CD14-positive monocyte (primary cell): ENCODE measurements at regions not wholly inside any gene's neighbourhood (a gene's known extent, or its start where the extent isn't known, plus 50 kb on each side); places are given as distances from the start of the nearest gene placed in this dataset.

Experiments
- DNase-seq, 3 donors: peaks; one replicate each; pipeline ENCODE4 v3.0.0-alpha.2; 2011 to 2022
- H2AFZ ChIP-seq: 2 replicates; pipeline ENCODE4 v1.6.0; 2012; ENCODE audit warnings: mild to moderate bottlenecking, low read depth, low read length, inconsistent platforms; ENCODE audit not compliant: insufficient read depth, poor library complexity, severe bottlenecking
- H3K27ac ChIP-seq, 2 donors: 1 replicate in 1 of 2; 2 replicates in 1 of 2; pipeline ENCODE4 v1.5.1; 2012 to 2013; ENCODE audit warnings: low read length in 2 of 2, control low read depth in 1 of 2, inconsistent platforms in 1 of 2, low read depth in 1 of 2, mild to moderate bottlenecking in 1 of 2
- H3K27me3 ChIP-seq, 2 donors: one replicate each; pipeline versions ENCODE4 v1.6.0 to v1.6.1; 2011 to 2013; ENCODE audit warnings: low read length in 2 of 2; ENCODE audit not compliant: control insufficient read depth in 2 of 2, insufficient read depth in 2 of 2
- H3K36me3 ChIP-seq, 2 donors: replicated peaks in 1 of 2; 1 replicate in 1 of 2; 2 replicates in 1 of 2; pipeline versions ENCODE4 v1.5.1 to v1.6.1; 2012 to 2013; ENCODE audit warnings: low read length in 2 of 2, control low read depth in 1 of 2, inconsistent platforms in 1 of 2, mild to moderate bottlenecking in 1 of 2; ENCODE audit not compliant: insufficient read depth in 2 of 2, control insufficient read depth in 1 of 2
- H3K4me1 ChIP-seq, 2 donors: 1 replicate in 1 of 2; 2 replicates in 1 of 2; pipeline versions ENCODE4 v1.5.1 to v1.6.1; 2012 to 2013; ENCODE audit warnings: low read length in 2 of 2, control low read depth in 1 of 2, inconsistent platforms in 1 of 2, mild to moderate bottlenecking in 1 of 2, moderate library complexity in 1 of 2; ENCODE audit not compliant: insufficient read depth in 2 of 2, control insufficient read depth in 1 of 2
- H3K4me2 ChIP-seq: replicated peaks from 2 replicates; pipeline ENCODE3; 2012; ENCODE audit warnings: low read length, moderate library complexity, mild to moderate bottlenecking; ENCODE audit not compliant: poor library complexity, severe bottlenecking; ENCODE audit errors: extremely low read depth
- H3K4me3 ChIP-seq, 3 experiments: fragments of 200-600 bp in 1 of 3; sonication (generic) in 1 of 3; replicated peaks in 1 of 3; 1 replicate in 2 of 3; 2 replicates in 1 of 3; pipeline ENCODE4 v1.5.1; 2011 to 2013; ENCODE audit warnings: low read length in 3 of 3, mild to moderate bottlenecking in 3 of 3, control low read depth in 2 of 3, low read depth in 2 of 3, inconsistent platforms in 1 of 3, moderate library complexity in 1 of 3
- H3K79me2 ChIP-seq: 2 replicates; pipeline ENCODE4 v1.6.0; 2012; ENCODE audit warnings: mild to moderate bottlenecking, control low read depth, inconsistent platforms, low read length, moderate library complexity; ENCODE audit not compliant: insufficient read depth
- H3K9ac ChIP-seq: 2 replicates; pipeline ENCODE4 v1.6.0; 2017; ENCODE audit warnings: low read length, mild to moderate bottlenecking; ENCODE audit not compliant: insufficient read depth, poor library complexity, severe bottlenecking
- H3K9me3 ChIP-seq, 2 donors: replicated peaks in 1 of 2; 1 replicate in 1 of 2; 2 replicates in 1 of 2; pipeline versions ENCODE4 v1.5.1 to v1.6.1; 2012 to 2013; ENCODE audit warnings: low read length in 2 of 2, control low read depth in 1 of 2; ENCODE audit not compliant: control insufficient read depth in 1 of 2, insufficient read depth in 1 of 2
- H4K20me1 ChIP-seq: 2 replicates; pipeline ENCODE4 v1.6.0; 2012; ENCODE audit warnings: mild to moderate bottlenecking, low read length, control low read depth, moderate library complexity; ENCODE audit not compliant: insufficient read depth
- H3K27ac Mint-ChIP-seq, 7 donors: one replicate each; pipeline ENCODE4 v1.8.0; 2020; ENCODE audit warnings: mild to moderate bottlenecking in 7 of 7, mixed read lengths in 7 of 7, moderate library complexity in 6 of 7, inconsistent platforms in 2 of 7
- H3K27me3 Mint-ChIP-seq, 3 donors: one replicate each; pipeline ENCODE4 v1.8.0; 2021 to 2022; ENCODE audit warnings: low read depth in 3 of 3, mild to moderate bottlenecking in 3 of 3, mixed read lengths in 3 of 3, moderate library complexity in 3 of 3, inconsistent platforms in 1 of 3
- H3K36me3 Mint-ChIP-seq, 2 donors: one replicate each; pipeline ENCODE4 v1.8.0; 2020; ENCODE audit warnings: mixed read lengths in 2 of 2, inconsistent platforms in 1 of 2, mild to moderate bottlenecking in 1 of 2
- H3K4me1 Mint-ChIP-seq: one replicate; pipeline ENCODE4 v1.8.0; 2020; ENCODE audit warnings: mild to moderate bottlenecking, mixed read lengths
- H3K4me3 Mint-ChIP-seq, 2 donors: one replicate each; pipeline ENCODE4 v1.8.0; 2020; ENCODE audit warnings: mild to moderate bottlenecking in 2 of 2, mixed read lengths in 2 of 2, moderate library complexity in 1 of 2
- H3K9me3 Mint-ChIP-seq, 7 donors: one replicate each; pipeline ENCODE4 v1.8.0; 2020 to 2022; ENCODE audit warnings: mixed read lengths in 7 of 7, mild to moderate bottlenecking in 6 of 7, moderate library complexity in 6 of 7, inconsistent platforms in 2 of 7
- CTCF ChIP-seq: fragments of 200-600 bp; IDR thresholded peaks from one replicate; pipeline ENCODE4 v1.8.0; 2022; ENCODE audit warnings: antibody characterized with exemption, mild to moderate bottlenecking
- WGBS: methylation state at CpG from one replicate; pipeline ENCODE4 v1.1.5; 2013; ENCODE audit warnings: missing lambda C conversion rate; ENCODE audit not compliant: insufficient coverage; 5-methylcytosine and 5-hydroxymethylcytosine counted together
- intact Hi-C, 2 donors: fragments of 100-400 bp; cut with micrococcal nuclease; formaldehyde crosslinking; loops; one replicate each; pipeline versions ENCODE4 v1.15.0 to v1.15.1; 2023

DNA sequence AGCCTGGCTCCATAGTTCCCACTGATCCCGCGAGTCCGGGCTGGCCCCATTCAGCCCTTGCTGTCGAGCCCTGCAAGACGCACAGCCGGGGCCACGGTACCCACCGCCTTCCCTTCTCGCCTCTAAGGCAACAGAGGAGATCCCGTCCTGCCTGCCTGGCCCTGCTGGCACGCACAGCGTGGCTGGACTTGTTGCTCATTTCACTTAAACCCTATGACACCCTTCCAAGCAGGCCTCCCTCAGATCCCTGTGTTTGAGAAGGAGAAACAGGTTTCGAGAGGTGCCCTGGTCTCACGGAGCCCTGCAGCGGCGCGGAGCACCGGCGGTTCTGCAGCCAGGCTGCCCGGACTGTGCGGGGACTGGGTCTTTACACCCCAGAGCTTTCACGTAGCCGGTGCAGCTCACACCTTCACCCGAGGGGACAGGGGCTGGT lies 1048.4 kb downstream of the BRD1 start:
- Mint-ChIP-seq H3K27me3 (peaks cover 0 to 2% (median 0%) of the 10 kb centered on the region in 3 donors), H3K9me3 (peaks cover 14 to 28% (median 22%) of the 10 kb centered on the region in 7 donors), H3K4me1 (no peaks in the 10 kb centered on the region), H3K4me3 (peak overlapping the region in 1 of 2 donors; percentile 10), H3K27ac (no peak overlapping the region), H3K36me3 (no peaks in the 10 kb centered on the region)
- Histone ChIP-seq H3K9ac (no peak overlapping the region), H2AFZ (no peak overlapping the region), H3K9me3 (peaks cover 17 to 27% of the 10 kb centered on the region in 2 donors), H3K27ac (no peak overlapping the region), H3K79me2 (no peaks in the 10 kb centered on the region), H3K4me2 (no peak overlapping the region), H3K4me1 (no peaks in the 10 kb centered on the region), H3K36me3 (no peaks in the 10 kb centered on the region), H3K27me3 (no peaks in the 10 kb centered on the region), H3K4me3 (no peak overlapping the region), H4K20me1 (no peaks in the 10 kb centered on the region)
- 97% methylated on average over 20 of the region's 24 CpGs for WGBS
- no peak for TF ChIP-seq CTCF
- DNase-seq = no peak
- intact Hi-C loops = no loop called here

- Histone ChIP-seq H3K4me1 (no peaks in the 10 kb centered on the region), H3K4me2 (no peak overlapping the region), H3K27me3 (no peaks in the 10 kb centered on the region), H3K9ac (no peak overlapping the region), H2AFZ (no peak overlapping the region), H3K4me3 (no peak overlapping the region), H4K20me1 (no peaks in the 10 kb centered on the region), H3K9me3 (peaks cover 17 to 27% of the 10 kb centered on the region in 2 donors), H3K79me2 (no peaks in the 10 kb centered on the region), H3K27ac (no peak overlapping the region), H3K36me3 (no peaks in the 10 kb centered on the region)
- intact Hi-C loops = no loop called here
- 92% methylated on average over 23 of the region's 25 CpGs for WGBS
- no peaks in the 10 kb centered on the region for H3K4me1 Mint-ChIP-seq
- no peak for DNase-seq
- no peak for TF ChIP-seq CTCF
- H3K9me3 Mint-ChIP-seq = peaks cover 15 to 30% (median 26%) of the 10 kb centered on the region in 7 donors
- no peaks in the 10 kb centered on the region for H3K36me3 Mint-ChIP-seq
- peaks cover 0 to 4% (median 0%) of the 10 kb centered on the region in 3 donors for H3K27me3 Mint-ChIP-seq
- H3K27ac Mint-ChIP-seq = no peak overlapping the region
- peak overlapping the region in 1 of 2 donors; percentile 10 for H3K4me3 Mint-ChIP-seq
These were observed 1049.1 kb downstream of the BRD1 start for GRCh38 chr22:48778308-48779195.
